HG02623 (cell line): ENCODE measurements at regions not wholly inside any gene's neighbourhood (a gene's known extent, or its start where the extent isn't known, plus 50 kb on each side); places are given as distances from the start of the nearest gene placed in this dataset.
"Not testable (repeated sequence)": the region's sequence is repeated elsewhere in the genome, so short reads cannot be mapped to it uniquely, and the experiment has no call there.

Experiments
- ATAC-seq: cut with Tn5 transposase; IDR thresholded peaks from one replicate; pipeline ENCODE4 v1.9.1; 2021; ENCODE audit warnings: moderate library complexity; ENCODE audit not compliant: unreplicated experiment

- not testable (repeated sequence) for ATAC-seq
Observed at GRCh38 chr2:89855752-89856151, 1164.3 kb downstream of the RPIA start.

GRCh38 chr2:89856305-89856704 lies 1164.8 kb downstream of the RPIA start:
- ATAC-seq, result not testable (repeated sequence)

- not testable (repeated sequence) for ATAC-seq
Observed at GRCh38 chr2:89862164-89862563, 1170.7 kb downstream of the RPIA start.

- ATAC-seq, result not testable (repeated sequence)
Observed at GRCh38 chr2:89863209-89863608, 1171.7 kb downstream of the RPIA start.

- ATAC-seq, result not testable (repeated sequence)
Observed at GRCh38 chr2:89874810-89875595, 1183.5 kb downstream of the RPIA start.

GRCh38 chr2:89876445-89876844 lies 1185.0 kb downstream of the RPIA start:
- ATAC-seq, result not testable (repeated sequence)

- ATAC-seq, result not testable (repeated sequence)
Observed at GRCh38 chr2:89876878-89877277, 1185.4 kb downstream of the RPIA start.

GRCh38 chr2:89882880-89883279 lies 1191.4 kb downstream of the RPIA start:
- peak; percentile 51 for ATAC-seq

GRCh38 chr2:89883624-89884023 lies 1192.2 kb downstream of the RPIA start:
- ATAC-seq, result not testable (repeated sequence)

GRCh38 chr2:89885071-89885470 lies 1193.6 kb downstream of the RPIA start:
- ATAC-seq, result not testable (repeated sequence)

- ATAC-seq, result not testable (repeated sequence)
Observed at GRCh38 chr2:89888693-89889092, 1197.2 kb downstream of the RPIA start.

GRCh38 chr2:89890185-89890773 lies 1198.8 kb downstream of the RPIA start:
- ATAC-seq, result not testable (repeated sequence)

- not testable (repeated sequence) for ATAC-seq
Observed at GRCh38 chr2:89894988-89895387, 1203.5 kb downstream of the RPIA start.

GRCh38 chr2:89895629-89896028 lies 1204.2 kb downstream of the RPIA start:
- ATAC-seq, result not testable (repeated sequence)

- ATAC-seq, result not testable (repeated sequence)
Observed at GRCh38 chr2:89927018-89927417, 1235.5 kb downstream of the RPIA start.

GRCh38 chr2:89935436-89935835 lies 1244.0 kb downstream of the RPIA start:
- not testable (repeated sequence) for ATAC-seq

- ATAC-seq, result not testable (repeated sequence)
Observed at GRCh38 chr2:89936011-89936410, 1244.5 kb downstream of the RPIA start.

GRCh38 chr2:89936559-89936958 lies 1245.1 kb downstream of the RPIA start:
- not testable (repeated sequence) for ATAC-seq

GRCh38 chr2:89938756-89939155 lies 1247.3 kb downstream of the RPIA start:
- ATAC-seq, result peak; percentile 87

GRCh38 chr2:89944267-89944666 lies 1252.8 kb downstream of the RPIA start:
- ATAC-seq, result not testable (repeated sequence)

- not testable (repeated sequence) for ATAC-seq
Observed at GRCh38 chr2:89945004-89945616, 1253.6 kb downstream of the RPIA start.
